ENCODE measurements at regions not wholly inside any gene's neighbourhood (a gene's known extent, or its start where the extent isn't known, plus 50 kb on each side); places are given as distances from the start of the nearest gene placed in this dataset.

- ChIA-PET POLR2A (no interaction called here), CTCF (no interaction called here)
- no peak overlapping the region for H3K4me3 Mint-ChIP-seq
- H3K27ac Mint-ChIP-seq = no peak overlapping the region
- peaks cover 3% of the 10 kb centered on the region for H3K4me1 Mint-ChIP-seq
- no peak for DNase-seq
- H3K9me3 Mint-ChIP-seq = no peaks in the 10 kb centered on the region
- H3K27me3 Mint-ChIP-seq = peaks cover 2% of the 10 kb centered on the region
- no peaks in the 10 kb centered on the region for H3K36me3 Mint-ChIP-seq (ENCODE audit: low read depth)
Observed at GRCh38 chr11:11077898-11078297, 220.0 kb upstream of the ZBED5 start.

- ChIA-PET CTCF (interaction anchor here (0.6 to 1.5 kb wide), 2 partner anchors 49 to 164 kb away, joined by 4 to 5 read pairs; no protein-coding TSS in a partner anchor), POLR2A (interaction anchor here (1.1 kb wide), 1 partner anchor 10 kb away, joined by 3 read pairs; no protein-coding TSS in a partner anchor)
- Mint-ChIP-seq H3K27ac (no peak overlapping the region), H3K4me1 (peaks cover 3% of the 10 kb centered on the region), H3K27me3 (peaks cover 2% of the 10 kb centered on the region), H3K9me3 (no peaks in the 10 kb centered on the region), H3K4me3 (no peak overlapping the region), H3K36me3 (ENCODE audit: low read depth) (no peaks in the 10 kb centered on the region)
- no peak for DNase-seq
Observed at GRCh38 chr11:11076879-11077278, 219.0 kb upstream of the ZBED5 start.

GRCh38 chr11:11076276-11076675 lies 218.4 kb upstream of the ZBED5 start:
- ChIA-PET CTCF (interaction anchor here (1.5 kb wide), 1 partner anchor 48 kb away, joined by 4 read pairs; no protein-coding TSS in a partner anchor), POLR2A (interaction anchor here (1.1 kb wide), 1 partner anchor 10 kb away, joined by 3 read pairs; no protein-coding TSS in a partner anchor)
- H3K4me3 Mint-ChIP-seq = no peak overlapping the region
- DNase-seq = no peak
- H3K36me3 Mint-ChIP-seq (ENCODE audit: low read depth) = no peaks in the 10 kb centered on the region
- peaks cover 2% of the 10 kb centered on the region for H3K27me3 Mint-ChIP-seq
- no peaks in the 10 kb centered on the region for H3K9me3 Mint-ChIP-seq
- peaks cover 3% of the 10 kb centered on the region for H3K4me1 Mint-ChIP-seq
- H3K27ac Mint-ChIP-seq = no peak overlapping the region

GRCh38 chr11:11075515-11076171 lies 217.8 kb upstream of the ZBED5 start:
- H3K4me3 Mint-ChIP-seq = no peak overlapping the region
- DNase-seq = no peak
- peaks cover 3% of the 10 kb centered on the region for H3K4me1 Mint-ChIP-seq
- H3K36me3 Mint-ChIP-seq (ENCODE audit: low read depth) = no peaks in the 10 kb centered on the region
- no peaks in the 10 kb centered on the region for H3K9me3 Mint-ChIP-seq
- H3K27ac Mint-ChIP-seq = no peak overlapping the region
- peaks cover 2% of the 10 kb centered on the region for H3K27me3 Mint-ChIP-seq
- POLR2A ChIA-PET = interaction anchor here (1.1 kb wide), 1 partner anchor 9 kb away, joined by 3 read pairs; no protein-coding TSS in a partner anchor
- CTCF ChIA-PET = interaction anchor here (1.5 kb wide), 1 partner anchor 48 kb away, joined by 4 read pairs; no protein-coding TSS in a partner anchor

GRCh38 chr11:11074686-11075335 lies 217.0 kb upstream of the ZBED5 start:
- DNase-seq = no peak
- Mint-ChIP-seq H3K4me1 (peaks cover 3% of the 10 kb centered on the region), H3K27me3 (peaks cover 2% of the 10 kb centered on the region), H3K9me3 (no peaks in the 10 kb centered on the region), H3K27ac (no peak overlapping the region), H3K4me3 (no peak overlapping the region), H3K36me3 (ENCODE audit: low read depth) (no peaks in the 10 kb centered on the region)
- POLR2A ChIA-PET = no interaction called here
- CTCF ChIA-PET = no interaction called here

GRCh38 chr11:11073996-11074395 lies 216.1 kb upstream of the ZBED5 start:
- H3K27me3 Mint-ChIP-seq = no peaks in the 10 kb centered on the region
- CTCF ChIA-PET = no interaction called here
- H3K4me3 Mint-ChIP-seq = no peak overlapping the region
- no peaks in the 10 kb centered on the region for H3K36me3 Mint-ChIP-seq (ENCODE audit: low read depth)
- peaks cover 3% of the 10 kb centered on the region for H3K4me1 Mint-ChIP-seq
- POLR2A ChIA-PET = no interaction called here
- H3K27ac Mint-ChIP-seq = no peak overlapping the region
- DNase-seq = no peak
- H3K9me3 Mint-ChIP-seq = no peaks in the 10 kb centered on the region

GRCh38 chr11:11072067-11072466 lies 214.2 kb upstream of the ZBED5 start:
- ChIA-PET CTCF (no interaction called here), POLR2A (no interaction called here)
- H3K27ac Mint-ChIP-seq = no peak overlapping the region
- H3K27me3 Mint-ChIP-seq = no peaks in the 10 kb centered on the region
- H3K36me3 Mint-ChIP-seq (ENCODE audit: low read depth) = no peaks in the 10 kb centered on the region
- peaks cover 3% of the 10 kb centered on the region for H3K4me1 Mint-ChIP-seq
- DNase-seq = no peak
- H3K4me3 Mint-ChIP-seq = no peak overlapping the region
- H3K9me3 Mint-ChIP-seq = no peaks in the 10 kb centered on the region

- Mint-ChIP-seq H3K27me3 (no peaks in the 10 kb centered on the region), H3K27ac (no peak overlapping the region), H3K36me3 (ENCODE audit: low read depth) (no peaks in the 10 kb centered on the region), H3K9me3 (no peaks in the 10 kb centered on the region), H3K4me1 (peaks cover 3% of the 10 kb centered on the region), H3K4me3 (no peak overlapping the region)
- DNase-seq = no peak
- ChIA-PET POLR2A (no interaction called here), CTCF (no interaction called here)
Observed at GRCh38 chr11:11071486-11071885, 213.6 kb upstream of the ZBED5 start.

GRCh38 chr11:11070976-11071375 lies 213.1 kb upstream of the ZBED5 start:
- no peaks in the 10 kb centered on the region for H3K27me3 Mint-ChIP-seq
- H3K4me3 Mint-ChIP-seq = no peak overlapping the region
- CTCF ChIA-PET = no interaction called here
- H3K27ac Mint-ChIP-seq = no peak overlapping the region
- no peaks in the 10 kb centered on the region for H3K9me3 Mint-ChIP-seq
- POLR2A ChIA-PET = no interaction called here
- H3K4me1 Mint-ChIP-seq = no peaks in the 10 kb centered on the region
- DNase-seq = no peak
- no peaks in the 10 kb centered on the region for H3K36me3 Mint-ChIP-seq (ENCODE audit: low read depth)

GRCh38 chr11:11069841-11070835 lies 212.3 kb upstream of the ZBED5 start:
- Mint-ChIP-seq H3K9me3 (no peaks in the 10 kb centered on the region), H3K36me3 (ENCODE audit: low read depth) (no peaks in the 10 kb centered on the region), H3K4me3 (no peak overlapping the region), H3K4me1 (no peaks in the 10 kb centered on the region), H3K27me3 (no peaks in the 10 kb centered on the region), H3K27ac (no peak overlapping the region)
- ChIA-PET POLR2A (no interaction called here), CTCF (no interaction called here)
- DNase-seq = no peak

GRCh38 chr11:11068113-11068512 lies 210.3 kb upstream of the ZBED5 start:
- Mint-ChIP-seq H3K36me3 (ENCODE audit: low read depth) (no peaks in the 10 kb centered on the region), H3K9me3 (no peaks in the 10 kb centered on the region), H3K4me1 (no peaks in the 10 kb centered on the region), H3K27me3 (no peaks in the 10 kb centered on the region), H3K4me3 (no peak overlapping the region), H3K27ac (no peak overlapping the region)
- ChIA-PET CTCF (no interaction called here), POLR2A (no interaction called here)
- no peak for DNase-seq

GRCh38 chr11:11065396-11065795 lies 207.5 kb upstream of the ZBED5 start:
- H3K4me1 Mint-ChIP-seq = no peaks in the 10 kb centered on the region
- no peaks in the 10 kb centered on the region for H3K27me3 Mint-ChIP-seq
- CTCF ChIA-PET = no interaction called here
- H3K27ac Mint-ChIP-seq = no peak overlapping the region
- no peaks in the 10 kb centered on the region for H3K36me3 Mint-ChIP-seq (ENCODE audit: low read depth)
- POLR2A ChIA-PET = no interaction called here
- no peaks in the 10 kb centered on the region for H3K9me3 Mint-ChIP-seq
- no peak for DNase-seq
- H3K4me3 Mint-ChIP-seq = no peak overlapping the region

- POLR2A ChIA-PET = no interaction called here
- no peak overlapping the region for H3K4me3 Mint-ChIP-seq
- peaks cover 5% of the 10 kb centered on the region for H3K27me3 Mint-ChIP-seq
- H3K36me3 Mint-ChIP-seq (ENCODE audit: low read depth) = no peaks in the 10 kb centered on the region
- CTCF ChIA-PET = no interaction called here
- H3K9me3 Mint-ChIP-seq = peaks cover 3% of the 10 kb centered on the region
- no peak for DNase-seq
- no peaks in the 10 kb centered on the region for H3K4me1 Mint-ChIP-seq
- no peak overlapping the region for H3K27ac Mint-ChIP-seq
Observed at GRCh38 chr11:11057472-11057854, 199.6 kb upstream of the ZBED5 start.

Data from activated CD4-positive, alpha-beta memory T cell treated with anti-CD3 and anti-CD28 coated beads, Interleukin-2, amount 10 ng/mL, durations not matched to agents 7 days and 5 days (primary cell).